H1 (cell line): ENCODE measurements at regions not wholly inside any gene's neighbourhood (a gene's known extent, or its start where the extent isn't known, plus 50 kb on each side); places are given as distances from the start of the nearest gene placed in this dataset.

Source experiments
- CTCF ChIA-PET: fragments of 300-600 bp; sonication (Branson Sonifier 250); formaldehyde crosslinking; loops from one replicate; lab custom pipeline; 2021; ENCODE audit not compliant: partially characterized antibody; lab: Charles Lee
- POLR2A ChIA-PET: fragments of 300-600 bp; sonication (Branson Sonifier 250); formaldehyde crosslinking; loops from one replicate; lab custom pipeline; 2021; ENCODE audit warnings: inconsistent platforms; ENCODE audit not compliant: partially characterized antibody; lab: Charles Lee
- DNase-seq, 2 experiments: peaks; one replicate each; pipeline versions ENCODE4 v3.0.0 to v3.0.0-alpha.2; 2010 to 2022; ENCODE audit warnings: low spot score in 2 of 2, low read depth in 1 of 2, mixed read lengths in 1 of 2
- FAIRE-seq: peaks from 2 replicates; lab custom pipeline; 2011; peaks lifted over from hg19 to GRCh38; lab: Jason Lieb, UNC
- H2AFZ ChIP-seq: 2 replicates; pipeline ENCODE4 v1.8.1; 2012; ENCODE audit warnings: low read length, inconsistent platforms
- H2AK5ac ChIP-seq: 2 replicates; pipeline ENCODE4 v1.6.1; 2013; ENCODE audit warnings: low read depth, low read length
- H2BK120ac ChIP-seq: replicated peaks from 2 replicates; pipeline ENCODE3; 2013; ENCODE audit warnings: low read depth, low read length, inconsistent platforms
- H2BK12ac ChIP-seq: 2 replicates; pipeline ENCODE4 v1.6.1; 2013; ENCODE audit warnings: low read depth, low read length
- H2BK15ac ChIP-seq: 2 replicates; pipeline ENCODE4 v1.6.1; 2013; ENCODE audit warnings: low read length
- H2BK20ac ChIP-seq: 2 replicates; pipeline ENCODE4 v1.6.1; 2013; ENCODE audit warnings: low read length
- H2BK5ac ChIP-seq: 2 replicates; pipeline ENCODE4 v1.6.1; 2013; ENCODE audit warnings: low read depth, low read length
- H3K14ac ChIP-seq: 2 replicates; pipeline ENCODE4 v1.6.1; 2013; ENCODE audit warnings: inconsistent platforms; ENCODE audit not compliant: insufficient read length
- H3K18ac ChIP-seq: 2 replicates; pipeline ENCODE4 v1.6.1; 2013; ENCODE audit warnings: low read length; ENCODE audit errors: extremely low read depth
- H3K23ac ChIP-seq: 2 replicates; pipeline ENCODE4 v1.6.1; 2013; ENCODE audit warnings: inconsistent platforms; ENCODE audit not compliant: insufficient read length
- H3K23me2 ChIP-seq: 2 replicates; pipeline ENCODE4 v1.6.1; 2013; ENCODE audit warnings: low read depth, low read length
- H3K27ac ChIP-seq: 2 replicates; pipeline ENCODE4 v1.6.1; 2011; ENCODE audit warnings: low read depth, low read length, inconsistent platforms
- H3K27me3 ChIP-seq, 4 experiments: replicated peaks in 1 of 4; 1 replicate in 1 of 4; 2 replicates in 3 of 4; pipeline versions ENCODE4 v1.6.1 to v1.8.1; 2011 to 2013; ENCODE audit warnings: low read length in 3 of 4, mild to moderate bottlenecking in 3 of 4, inconsistent platforms in 2 of 4, mixed read lengths in 2 of 4, moderate library complexity in 1 of 4; ENCODE audit not compliant: control insufficient read depth in 3 of 4, insufficient read depth in 3 of 4; ENCODE audit errors: extremely low read depth in 1 of 4
- H3K36me3 ChIP-seq, 4 experiments: 2 replicates each; pipeline versions ENCODE4 v1.6.1 to v1.8.1; 2011 to 2013; ENCODE audit warnings: mild to moderate bottlenecking in 4 of 4, low read length in 3 of 4, moderate library complexity in 2 of 4, control low read depth in 1 of 4, inconsistent platforms in 1 of 4; ENCODE audit not compliant: insufficient read depth in 4 of 4, control insufficient read depth in 2 of 4
- H3K4ac ChIP-seq: replicated peaks from 2 replicates; pipeline ENCODE3; 2013; ENCODE audit warnings: low read length, low read depth, mixed read lengths, inconsistent platforms; ENCODE audit not compliant: insufficient read length
- H3K4me1 ChIP-seq, 4 experiments: replicated peaks in 1 of 4; 1 replicate in 1 of 4; 2 replicates in 3 of 4; pipeline versions ENCODE4 v1.6.1 to v1.8.1; 2011 to 2013; ENCODE audit warnings: low read length in 3 of 4, inconsistent platforms in 2 of 4, mixed read lengths in 1 of 4; ENCODE audit not compliant: insufficient read depth in 4 of 4, control insufficient read depth in 3 of 4
- H3K4me2 ChIP-seq, 2 experiments: 2 replicates each; pipeline versions ENCODE4 v1.6.1 to v1.8.1; 2011 to 2013; ENCODE audit warnings: low read depth in 2 of 2, low read length in 2 of 2, control low read depth in 1 of 2, inconsistent platforms in 1 of 2, mild to moderate bottlenecking in 1 of 2; ENCODE audit not compliant: insufficient read depth in 1 of 2
- H3K4me3 ChIP-seq, 4 experiments: fragments of 200-600, 300-600 bp in 1 of 4; sonication (generic), shearing (Covaris generic), sonication (Bioruptor Twin) in 1 of 4; 2 replicates each; pipeline versions ENCODE4 v1.5.1 to v1.8.1; 2011 to 2016; ENCODE audit warnings: low read length in 4 of 4, low read depth in 3 of 4, control low read depth in 2 of 4, inconsistent platforms in 2 of 4, mild to moderate bottlenecking in 2 of 4, mixed read lengths in 1 of 4, moderate library complexity in 1 of 4; ENCODE audit not compliant: insufficient read depth in 2 of 4; ENCODE audit errors: extremely low read depth in 1 of 4
- H3K56ac ChIP-seq: replicated peaks from 2 replicates; pipeline ENCODE3; 2013; ENCODE audit warnings: low read depth, mild to moderate bottlenecking, mixed read lengths, low read length, inconsistent platforms; ENCODE audit not compliant: insufficient read length
- H3K79me1 ChIP-seq: 2 replicates; pipeline ENCODE4 v1.6.1; 2013; ENCODE audit warnings: low read depth, low read length, control low read depth
- H3K79me2 ChIP-seq, 2 experiments: 2 replicates each; pipeline versions ENCODE4 v1.6.1 to v1.8.1; 2012 to 2013; ENCODE audit warnings: low read length in 2 of 2, mild to moderate bottlenecking in 2 of 2, inconsistent platforms in 1 of 2; ENCODE audit not compliant: insufficient read depth in 2 of 2, control insufficient read depth in 1 of 2
- H3K9ac ChIP-seq, 4 experiments: replicated peaks in 1 of 4; 1 replicate in 1 of 4; 2 replicates in 3 of 4; pipeline versions ENCODE4 v1.6.1 to v1.8.1; 2011 to 2013; ENCODE audit warnings: low read depth in 3 of 4, low read length in 3 of 4, control low read depth in 2 of 4, mild to moderate bottlenecking in 2 of 4, moderate library complexity in 2 of 4, inconsistent platforms in 1 of 4; ENCODE audit errors: extremely low read depth in 1 of 4
- H3K9me3 ChIP-seq, 2 experiments: 2 replicates each; pipeline versions ENCODE4 v1.6.1 to v1.8.1; 2012 to 2013; ENCODE audit warnings: mild to moderate bottlenecking in 2 of 2, moderate library complexity in 2 of 2, control low read depth in 1 of 2, inconsistent platforms in 1 of 2, low read depth in 1 of 2, low read length in 1 of 2, mixed read lengths in 1 of 2; ENCODE audit not compliant: insufficient read depth in 2 of 2
- H4K20me1 ChIP-seq, 2 experiments: replicated peaks in 1 of 2; 2 replicates each; pipeline versions ENCODE3 to v1.8.1; 2011 to 2013; ENCODE audit warnings: inconsistent platforms in 2 of 2, low read length in 2 of 2, mild to moderate bottlenecking in 1 of 2; ENCODE audit not compliant: insufficient read depth in 2 of 2, control insufficient read depth in 1 of 2
- H4K5ac ChIP-seq: 2 replicates; pipeline ENCODE4 v1.6.1; 2013; ENCODE audit warnings: low read length, low read depth, mixed read lengths, inconsistent platforms; ENCODE audit not compliant: insufficient read length
- H4K8ac ChIP-seq: 2 replicates; pipeline ENCODE4 v1.8.0; 2013; ENCODE audit warnings: mild to moderate bottlenecking, moderate library complexity, low read length, inconsistent platforms; ENCODE audit not compliant: insufficient read depth; ENCODE audit errors: extremely low read depth
- H4K91ac ChIP-seq: replicated peaks from 2 replicates; pipeline ENCODE3; 2013; ENCODE audit warnings: low read length, mixed read lengths, inconsistent platforms; ENCODE audit not compliant: insufficient read length
- CHD2 ChIP-seq: IDR thresholded peaks from 2 replicates; pipeline ENCODE4 v1.6.1; 2012; ENCODE audit warnings: low read length, improper control_type of control experiment
- CTCF ChIP-seq, 3 experiments: IDR thresholded peaks; 1 replicate in 2 of 3; 2 replicates in 1 of 3; pipeline versions ENCODE4 v1.5.1 to v1.6.1; 2011; ENCODE audit warnings: low read length in 3 of 3, mild to moderate bottlenecking in 3 of 3, inconsistent platforms in 2 of 3, low read depth in 1 of 3, moderate library complexity in 1 of 3; ENCODE audit not compliant: insufficient read depth in 1 of 3; ENCODE audit errors: control extremely low read depth in 1 of 3
- HDAC2 ChIP-seq, 2 experiments: fragments of 300-600 bp in 1 of 2; sonication (generic) in 1 of 2; IDR thresholded peaks; 2 replicates each; pipeline ENCODE4 v1.6.1; 2011 to 2012; ENCODE audit warnings: low read depth in 2 of 2, low read length in 2 of 2, mild to moderate bottlenecking in 2 of 2, moderate library complexity in 2 of 2, borderline replicate concordance in 1 of 2, inconsistent platforms in 1 of 2
- JUN ChIP-seq: IDR thresholded peaks from 2 replicates; pipeline ENCODE4 v1.6.1; 2011; ENCODE audit warnings: low read depth, mild to moderate bottlenecking, improper control_type of control experiment, low read length
- SIX5 ChIP-seq: IDR thresholded peaks from 2 replicates; pipeline ENCODE4 v1.6.1; 2011; ENCODE audit warnings: mild to moderate bottlenecking, low read depth, low read length
- SP2 ChIP-seq: IDR thresholded peaks from 2 replicates; pipeline ENCODE4 v1.6.1; 2012; ENCODE audit warnings: mild to moderate bottlenecking, low read length, inconsistent platforms
- SP4 ChIP-seq: IDR thresholded peaks from 2 replicates; pipeline ENCODE4 v1.6.1; 2012; ENCODE audit warnings: low read length, inconsistent platforms
- WGBS, 2 experiments: shearing (Covaris generic) in 1 of 2; methylation state at CpG; one replicate each; pipeline versions ENCODE4 v1.1.6 to v1.1.7; 2013 to 2015; ENCODE audit warnings: low lambda C conversion rate in 2 of 2, mixed read lengths in 2 of 2, inconsistent platforms in 1 of 2, low coverage in 1 of 2, missing lambda C conversion rate in 1 of 2; ENCODE audit not compliant: insufficient replicate concordance in 2 of 2, insufficient coverage in 1 of 2, insufficient read length in 1 of 2; ENCODE audit errors: extremely low coverage in 1 of 2, missing lambda C conversion rate in 1 of 2; 5-methylcytosine and 5-hydroxymethylcytosine counted together
- TF ChIP-seq, protein P1 (sequence below): IDR thresholded peaks from 2 replicates; pipeline ENCODE4 v1.6.1; 2012; ENCODE audit warnings: inconsistent platforms

- H3K14ac ChIP-seq, result no peak overlapping the region
- ChIA-PET CTCF (no interaction called here), POLR2A (no interaction called here)
- H3K23me2 ChIP-seq, result no peaks in the 10 kb centered on the region
- H4K20me1 ChIP-seq, result no peaks in the 10 kb centered on the region
- no peaks in the 10 kb centered on the region for H3K79me2 ChIP-seq
- WGBS, 2 experiments, result 89% methylated on average over 2 of the region's 2 CpGs; no CpG with 5 or more reads in 1 of the 2 experiments
- H2AK5ac ChIP-seq, result no peak overlapping the region
- no peaks in the 10 kb centered on the region for H3K36me3 ChIP-seq
- no peak overlapping the region for H2BK5ac ChIP-seq
- FAIRE-seq (no peak), DNase-seq (no peak)
- no peak overlapping the region for H4K5ac ChIP-seq
- no peaks in the 10 kb centered on the region for H3K79me1 ChIP-seq
- H4K91ac ChIP-seq, result no peak overlapping the region
- H3K9me3 ChIP-seq, result no peaks in the 10 kb centered on the region
- no peak overlapping the region for H3K4me3 ChIP-seq
- H3K18ac ChIP-seq, result no peak overlapping the region
- H3K4me1 ChIP-seq, result no peaks in the 10 kb centered on the region
- H2BK12ac ChIP-seq, result no peak overlapping the region
- no peak overlapping the region for H3K56ac ChIP-seq
- no peak overlapping the region for H2AFZ ChIP-seq
- no peaks in the 10 kb centered on the region for H3K27me3 ChIP-seq
- H3K23ac ChIP-seq, result no peak overlapping the region
- H3K9ac ChIP-seq, result no peak overlapping the region
- no peak overlapping the region for H3K27ac ChIP-seq
- H3K4me2 ChIP-seq, result no peak overlapping the region
- H4K8ac ChIP-seq, result no peak overlapping the region
- no peak overlapping the region for H2BK15ac ChIP-seq
- H3K4ac ChIP-seq, result no peak overlapping the region
- H2BK120ac ChIP-seq, result no peak overlapping the region
- TF ChIP-seq, protein P1, sequence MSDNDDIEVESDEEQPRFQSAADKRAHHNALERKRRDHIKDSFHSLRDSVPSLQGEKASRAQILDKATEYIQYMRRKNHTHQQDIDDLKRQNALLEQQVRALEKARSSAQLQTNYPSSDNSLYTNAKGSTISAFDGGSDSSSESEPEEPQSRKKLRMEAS, result no peak
- no peak for TF ChIP-seq SP2
- TF ChIP-seq CTCF (IDR thresholded peaks at IDR 0.05; ENCODE audit: control extremely low read depth in 1 of 3, insufficient read depth in 1 of 3, low read depth in 1 of 3, low read length in 3 of 3), result no peak
- no peak for TF ChIP-seq SP4
- no peak for TF ChIP-seq CHD2
- no peak for TF ChIP-seq JUN
- TF ChIP-seq SIX5, result no peak
- no peak for TF ChIP-seq HDAC2 (IDR thresholded peaks at IDR 0.05; ENCODE audit: borderline replicate concordance in 1 of 2, low read depth in 2 of 2, low read length in 2 of 2)
- H2BK20ac ChIP-seq, result no peak overlapping the region
These were observed 240.5 kb upstream of the SNX7 start for GRCh38 chr1:98421085-98421435.
